Hepatocyte (in vitro differentiated cells): ENCODE measurements at regions not wholly inside any gene's neighbourhood (a gene's known extent, or its start where the extent isn't known, plus 50 kb on each side); places are given as distances from the start of the nearest gene placed in this dataset.

Experiments
- CTCF ChIP-seq: fragments of 200-600 bp; sonication (generic); IDR thresholded peaks from 2 replicates; pipeline ENCODE4 v1.5.1; 2016; ENCODE audit warnings: antibody characterized with exemption, mild to moderate bottlenecking; ENCODE audit not compliant: poor library complexity
- EZH2 ChIP-seq: fragments of 200-600 bp; sonication (generic); IDR thresholded peaks from 2 replicates; pipeline ENCODE4 v1.6.1; 2016; ENCODE audit warnings: antibody characterized with exemption, mild to moderate bottlenecking, borderline replicate concordance
- EZH2phosphoT487 ChIP-seq: fragments of 200-600 bp; sonication (generic); IDR thresholded peaks from one replicate; pipeline ENCODE4 v1.6.1; 2018; ENCODE audit warnings: antibody characterized with exemption, mild to moderate bottlenecking, low read depth, moderate library complexity; ENCODE audit not compliant: unreplicated experiment, severe bottlenecking

GRCh38 chr16:17917316-17918019, 419.1 kb downstream of the NPIPA8 start:
- TF ChIP-seq CTCF: no peak
- TF ChIP-seq EZH2phosphoT487: no peak
- TF ChIP-seq EZH2: no peak
